Neural progenitor cell (in vitro differentiated cells): ENCODE measurements at regions not wholly inside any gene's neighbourhood (a gene's known extent, or its start where the extent isn't known, plus 50 kb on each side); places are given as distances from the start of the nearest gene placed in this dataset.

ENCODE experiments used
- CTCF ChIP-seq: fragments of 200-600 bp; sonication (generic); IDR thresholded peaks from 2 replicates; pipeline ENCODE4 v1.5.1; 2017; ENCODE audit warnings: antibody characterized with exemption, mild to moderate bottlenecking
- EZH2 ChIP-seq: fragments of 200-600 bp; sonication (generic); IDR thresholded peaks from 2 replicates; pipeline ENCODE4 v1.6.1; 2017; ENCODE audit warnings: antibody characterized with exemption, mild to moderate bottlenecking, moderate library complexity
- EZH2phosphoT487 ChIP-seq: fragments of 200-600 bp; sonication (generic); IDR thresholded peaks from 2 replicates; pipeline ENCODE4 v1.6.1; 2017; ENCODE audit warnings: antibody characterized with exemption

GRCh38 chr2:125736306-125736705 lies 919.7 kb upstream of the GYPC start:
- TF ChIP-seq CTCF (no peak), EZH2 (no peak), EZH2phosphoT487 (no peak)
